GM18867 (cell line): ENCODE measurements at regions not wholly inside any gene's neighbourhood (a gene's known extent, or its start where the extent isn't known, plus 50 kb on each side); places are given as distances from the start of the nearest gene placed in this dataset.
"Not testable (repeated sequence)": the region's sequence is repeated elsewhere in the genome, so short reads cannot be mapped to it uniquely, and the experiment has no call there.

Source experiments
- ATAC-seq: cut with Tn5 transposase; IDR thresholded peaks from one replicate; pipeline ENCODE4 v1.9.1; 2021; ENCODE audit warnings: mild to moderate bottlenecking, moderate library complexity; ENCODE audit not compliant: unreplicated experiment

- no peak for ATAC-seq
These were observed 214.8 kb upstream of the ATXN7L3B start for GRCh38 chr12:74322792-74323191.

- ATAC-seq: no peak
These were observed 209.0 kb upstream of the ATXN7L3B start for GRCh38 chr12:74328623-74329022.

- no peak for ATAC-seq
These were observed 202.9 kb upstream of the ATXN7L3B start for GRCh38 chr12:74334780-74335179.

- no peak for ATAC-seq
These were observed 199.7 kb upstream of the ATXN7L3B start for GRCh38 chr12:74337951-74338350.

GRCh38 chr12:74339211-74339610 lies 198.4 kb upstream of the ATXN7L3B start:
- no peak for ATAC-seq

- no peak for ATAC-seq
These were observed 187.7 kb upstream of the ATXN7L3B start for GRCh38 chr12:74349925-74350324.

- peak; percentile 93 for ATAC-seq
These were observed 172.3 kb upstream of the ATXN7L3B start for GRCh38 chr12:74365178-74365964.

GRCh38 chr12:74370608-74371216 lies 166.9 kb upstream of the ATXN7L3B start:
- no peak for ATAC-seq

GRCh38 chr12:74379114-74379513 lies 158.5 kb upstream of the ATXN7L3B start:
- peak; percentile 58 for ATAC-seq

GRCh38 chr12:74381958-74382357 lies 155.7 kb upstream of the ATXN7L3B start:
- no peak for ATAC-seq

GRCh38 chr12:74382983-74383382 lies 154.7 kb upstream of the ATXN7L3B start:
- no peak for ATAC-seq

- ATAC-seq: no peak
These were observed 146.4 kb upstream of the ATXN7L3B start for GRCh38 chr12:74391283-74391682.

- no peak for ATAC-seq
These were observed 144.4 kb upstream of the ATXN7L3B start for GRCh38 chr12:74393272-74393671.

- no peak for ATAC-seq
These were observed 143.0 kb upstream of the ATXN7L3B start for GRCh38 chr12:74394647-74395046.

GRCh38 chr12:74401035-74401434 lies 136.6 kb upstream of the ATXN7L3B start:
- ATAC-seq: no peak

- no peak for ATAC-seq
These were observed 135.7 kb upstream of the ATXN7L3B start for GRCh38 chr12:74401966-74402365.

- ATAC-seq: not testable (repeated sequence)
These were observed 134.5 kb upstream of the ATXN7L3B start for GRCh38 chr12:74403221-74403470.

GRCh38 chr12:74408601-74409166 lies 129.0 kb upstream of the ATXN7L3B start:
- no peak for ATAC-seq

- ATAC-seq: no peak
These were observed 124.9 kb upstream of the ATXN7L3B start for GRCh38 chr12:74412606-74413230.

GRCh38 chr12:74415633-74416032 lies 122.0 kb upstream of the ATXN7L3B start:
- peak; percentile 82 for ATAC-seq

GRCh38 chr12:74418573-74418972 lies 119.1 kb upstream of the ATXN7L3B start:
- ATAC-seq: no peak

GRCh38 chr12:74424778-74425177 lies 112.9 kb upstream of the ATXN7L3B start:
- ATAC-seq: no peak
